ENCODE measurements at regions not wholly inside any gene's neighbourhood (a gene's known extent, or its start where the extent isn't known, plus 50 kb on each side); places are given as distances from the start of the nearest gene placed in this dataset.

GRCh38 chr9:10674586-10674985 lies 61.8 kb upstream of the PTPRD start:
- DNase-seq, result no peak

GRCh38 chr9:10678010-10678409 lies 65.2 kb upstream of the PTPRD start:
- DNase-seq, result no peak

GRCh38 chr9:10678790-10679189 lies 66.0 kb upstream of the PTPRD start:
- DNase-seq, result no peak

- no peak for DNase-seq
These were observed 74.1 kb upstream of the PTPRD start for GRCh38 chr9:10686943-10687342.

- DNase-seq, result no peak
These were observed 77.7 kb upstream of the PTPRD start for GRCh38 chr9:10690546-10690945.

- no peak for DNase-seq
These were observed 84.2 kb upstream of the PTPRD start for GRCh38 chr9:10697044-10697443.

- no peak for DNase-seq
These were observed 87.5 kb upstream of the PTPRD start for GRCh38 chr9:10700291-10700690.

GRCh38 chr9:10700915-10701314 lies 88.1 kb upstream of the PTPRD start:
- DNase-seq, result no peak

GRCh38 chr9:10701906-10702305 lies 89.1 kb upstream of the PTPRD start:
- DNase-seq, result no peak

- DNase-seq, result no peak
These were observed 90.3 kb upstream of the PTPRD start for GRCh38 chr9:10703139-10703538.

- DNase-seq, result no peak
These were observed 91.9 kb upstream of the PTPRD start for GRCh38 chr9:10704720-10705119.

GRCh38 chr9:10705383-10705782 lies 92.6 kb upstream of the PTPRD start:
- DNase-seq, result no peak

- DNase-seq, result no peak
These were observed 94.0 kb upstream of the PTPRD start for GRCh38 chr9:10706788-10707187.

- no peak for DNase-seq
These were observed 108.5 kb upstream of the PTPRD start for GRCh38 chr9:10721301-10721700.

GRCh38 chr9:10729213-10729612 lies 116.4 kb upstream of the PTPRD start:
- DNase-seq, result no peak

GRCh38 chr9:10744669-10745068 lies 131.9 kb upstream of the PTPRD start:
- DNase-seq, result no peak

GRCh38 chr9:10753474-10753873 lies 140.7 kb upstream of the PTPRD start:
- no peak for DNase-seq

GRCh38 chr9:10764481-10764880 lies 151.7 kb upstream of the PTPRD start:
- DNase-seq, result no peak

- no peak for DNase-seq
These were observed 160.3 kb upstream of the PTPRD start for GRCh38 chr9:10773136-10773535.

- no peak for DNase-seq
These were observed 161.2 kb upstream of the PTPRD start for GRCh38 chr9:10774051-10774450.

- no peak for DNase-seq
These were observed 172.5 kb upstream of the PTPRD start for GRCh38 chr9:10785255-10785654.

- no peak for DNase-seq
These were observed 180.5 kb upstream of the PTPRD start for GRCh38 chr9:10793306-10793705.

- DNase-seq, result no peak
These were observed 191.7 kb upstream of the PTPRD start for GRCh38 chr9:10804486-10804885.

GRCh38 chr9:10806868-10807267 lies 194.1 kb upstream of the PTPRD start:
- DNase-seq, result no peak

GRCh38 chr9:10818206-10818605 lies 205.4 kb upstream of the PTPRD start:
- DNase-seq, result no peak

- DNase-seq, result no peak
These were observed 223.1 kb upstream of the PTPRD start for GRCh38 chr9:10835791-10836463.

Measured in GDM1 (cell line).